Glutamatergic neuron (in vitro differentiated cells): ENCODE measurements at regions not wholly inside any gene's neighbourhood (a gene's known extent, or its start where the extent isn't known, plus 50 kb on each side); places are given as distances from the start of the nearest gene placed in this dataset.

Experiments used
- DNase-seq: peaks from one replicate; pipeline ENCODE4 v3.0.0; 2022
- H3K27ac Mint-ChIP-seq: one replicate; pipeline ENCODE4 v1.8.0; 2020; ENCODE audit warnings: mild to moderate bottlenecking, mixed read lengths, inconsistent platforms; ENCODE audit not compliant: unreplicated experiment
- H3K27me3 Mint-ChIP-seq: one replicate; pipeline ENCODE4 v1.8.0; 2020; ENCODE audit warnings: mild to moderate bottlenecking, moderate library complexity, mixed read lengths, inconsistent platforms; ENCODE audit not compliant: unreplicated experiment
- H3K36me3 Mint-ChIP-seq: one replicate; pipeline ENCODE4 v1.8.0; 2020; ENCODE audit warnings: mild to moderate bottlenecking, mixed read lengths, inconsistent platforms; ENCODE audit not compliant: unreplicated experiment
- H3K4me1 Mint-ChIP-seq: one replicate; pipeline ENCODE4 v1.8.0; 2020; ENCODE audit warnings: mild to moderate bottlenecking, low read depth, mixed read lengths, inconsistent platforms; ENCODE audit not compliant: unreplicated experiment
- H3K4me3 Mint-ChIP-seq: one replicate; pipeline ENCODE4 v1.8.0; 2020; ENCODE audit warnings: mild to moderate bottlenecking, mixed read lengths, inconsistent platforms; ENCODE audit not compliant: unreplicated experiment
- H3K9me3 Mint-ChIP-seq: one replicate; pipeline ENCODE4 v1.8.0; 2020; ENCODE audit warnings: mild to moderate bottlenecking, moderate library complexity, mixed read lengths, inconsistent platforms; ENCODE audit not compliant: unreplicated experiment
- TF ChIP-seq, protein P1 (sequence below): fragments of 200-600 bp; sonication (generic); IDR thresholded peaks from one replicate; pipeline ENCODE4 v1.5.0; 2021; ENCODE audit not compliant: partially characterized antibody, unreplicated experiment

DNA sequence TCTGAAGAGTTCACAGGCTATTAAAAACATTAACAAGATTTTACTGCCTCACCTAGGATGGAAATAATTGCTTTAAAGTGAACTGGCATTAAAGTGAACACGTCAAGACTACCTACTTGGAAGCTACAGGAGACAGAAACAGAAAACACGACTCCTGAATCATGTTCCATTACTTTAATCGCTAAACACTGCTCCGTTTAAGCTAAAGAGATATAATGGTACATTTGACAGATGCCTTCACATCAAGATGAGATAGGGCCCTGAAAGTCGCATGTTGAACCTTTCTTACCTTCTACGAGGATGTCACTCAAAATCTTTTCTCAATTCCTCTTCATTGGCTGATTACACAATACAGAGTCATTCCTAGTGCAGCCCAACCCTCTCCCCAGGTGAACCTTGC is 206.3 kb upstream of the GATB start:
- H3K36me3 Mint-ChIP-seq, result no peaks in the 10 kb centered on the region
- no peak overlapping the region for H3K27ac Mint-ChIP-seq
- no peak overlapping the region for H3K4me3 Mint-ChIP-seq
- TF ChIP-seq, protein P1, sequence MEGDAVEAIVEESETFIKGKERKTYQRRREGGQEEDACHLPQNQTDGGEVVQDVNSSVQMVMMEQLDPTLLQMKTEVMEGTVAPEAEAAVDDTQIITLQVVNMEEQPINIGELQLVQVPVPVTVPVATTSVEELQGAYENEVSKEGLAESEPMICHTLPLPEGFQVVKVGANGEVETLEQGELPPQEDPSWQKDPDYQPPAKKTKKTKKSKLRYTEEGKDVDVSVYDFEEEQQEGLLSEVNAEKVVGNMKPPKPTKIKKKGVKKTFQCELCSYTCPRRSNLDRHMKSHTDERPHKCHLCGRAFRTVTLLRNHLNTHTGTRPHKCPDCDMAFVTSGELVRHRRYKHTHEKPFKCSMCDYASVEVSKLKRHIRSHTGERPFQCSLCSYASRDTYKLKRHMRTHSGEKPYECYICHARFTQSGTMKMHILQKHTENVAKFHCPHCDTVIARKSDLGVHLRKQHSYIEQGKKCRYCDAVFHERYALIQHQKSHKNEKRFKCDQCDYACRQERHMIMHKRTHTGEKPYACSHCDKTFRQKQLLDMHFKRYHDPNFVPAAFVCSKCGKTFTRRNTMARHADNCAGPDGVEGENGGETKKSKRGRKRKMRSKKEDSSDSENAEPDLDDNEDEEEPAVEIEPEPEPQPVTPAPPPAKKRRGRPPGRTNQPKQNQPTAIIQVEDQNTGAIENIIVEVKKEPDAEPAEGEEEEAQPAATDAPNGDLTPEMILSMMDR, result no peak
- H3K9me3 Mint-ChIP-seq, result peaks cover 1% of the 10 kb centered on the region
- no peak for DNase-seq
- H3K27me3 Mint-ChIP-seq, result peaks cover 3% of the 10 kb centered on the region
- no peaks in the 10 kb centered on the region for H3K4me1 Mint-ChIP-seq

GRCh38 chr4:151962138-151962823 is 201.5 kb upstream of the GATB start:
- TF ChIP-seq, protein P1, result no peak
- no peak for DNase-seq
- H3K27me3 Mint-ChIP-seq, result peaks cover 2% of the 10 kb centered on the region
- H3K4me3 Mint-ChIP-seq, result no peak overlapping the region
- H3K9me3 Mint-ChIP-seq, result no peaks in the 10 kb centered on the region
- no peaks in the 10 kb centered on the region for H3K4me1 Mint-ChIP-seq
- H3K27ac Mint-ChIP-seq, result no peak overlapping the region
- no peaks in the 10 kb centered on the region for H3K36me3 Mint-ChIP-seq

DNA sequence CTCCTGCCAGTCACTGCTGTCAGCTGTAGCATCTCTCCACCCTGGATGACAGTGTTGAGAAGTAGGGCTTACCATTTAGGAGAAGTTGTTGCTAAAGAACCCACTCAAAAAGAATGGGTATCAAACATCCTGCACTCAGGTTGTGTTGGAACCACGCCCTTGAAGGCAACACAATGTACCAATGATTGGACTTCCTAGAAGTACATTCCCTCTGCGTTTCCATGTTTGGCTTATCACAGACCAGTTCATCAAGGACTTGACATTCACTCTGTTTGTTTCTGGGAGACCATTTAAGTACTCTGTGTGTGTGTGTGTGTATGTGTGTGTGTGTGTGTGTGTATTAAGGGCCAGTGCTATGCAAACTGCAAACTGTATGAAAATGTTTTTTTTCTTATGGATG is 200.6 kb upstream of the GATB start:
- no peak overlapping the region for H3K4me3 Mint-ChIP-seq

DNA sequence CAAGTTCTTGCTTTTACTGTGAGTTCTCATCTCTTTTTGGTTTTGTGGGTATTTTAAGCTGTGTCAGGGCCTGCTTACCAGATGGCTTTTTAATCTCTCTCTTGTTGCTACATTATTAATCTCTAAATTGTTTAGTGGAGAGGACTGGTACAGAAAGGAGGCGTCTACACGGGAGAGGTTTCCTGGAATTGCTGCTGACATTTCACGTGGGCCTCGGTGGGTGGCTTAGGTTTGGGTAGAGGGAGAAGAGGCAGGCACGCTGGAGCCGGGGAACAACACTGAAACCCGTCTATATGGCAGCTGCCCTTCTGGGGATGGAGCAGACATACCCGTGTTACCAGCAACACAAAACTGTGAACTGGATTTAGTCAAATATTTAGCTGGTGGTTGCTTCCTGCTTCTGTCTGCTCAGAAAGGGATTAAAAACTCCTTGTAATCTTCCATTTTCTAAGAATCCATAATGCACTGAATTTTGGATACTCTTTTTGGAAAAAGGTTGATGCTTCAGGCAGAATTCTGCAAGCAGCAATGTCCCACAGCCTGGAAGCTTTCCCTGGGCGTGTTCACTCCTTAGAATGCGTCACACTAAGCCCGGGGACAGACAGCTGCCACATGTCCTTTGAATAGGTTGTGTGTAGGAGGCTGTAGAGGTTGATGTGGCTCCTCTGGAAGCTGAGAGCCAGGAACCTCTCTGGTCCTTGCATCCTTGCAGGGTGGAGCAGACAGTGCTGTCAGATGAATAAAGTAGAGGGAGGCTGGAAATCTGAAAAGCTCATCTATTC is 199.8 kb upstream of the GATB start:
- Mint-ChIP-seq H3K4me1 (no peaks in the 10 kb centered on the region), H3K4me3 (no peak overlapping the region), H3K9me3 (no peaks in the 10 kb centered on the region), H3K36me3 (no peaks in the 10 kb centered on the region), H3K27ac (no peak overlapping the region), H3K27me3 (peaks cover 2% of the 10 kb centered on the region)
- DNase-seq, result no peak
- TF ChIP-seq, protein P1, result no peak

More for the DNA sequence above, 200.6 kb upstream of the GATB start:
- H3K9me3 Mint-ChIP-seq, result no peaks in the 10 kb centered on the region
- no peaks in the 10 kb centered on the region for H3K4me1 Mint-ChIP-seq
- no peak overlapping the region for H3K27ac Mint-ChIP-seq
- H3K36me3 Mint-ChIP-seq, result no peaks in the 10 kb centered on the region
- TF ChIP-seq, protein P1, result no peak
- no peak for DNase-seq
- H3K27me3 Mint-ChIP-seq, result peaks cover 2% of the 10 kb centered on the region

GRCh38 chr4:151957153-151957552 is 196.3 kb upstream of the GATB start:
- no peaks in the 10 kb centered on the region for H3K36me3 Mint-ChIP-seq
- H3K9me3 Mint-ChIP-seq, result no peaks in the 10 kb centered on the region
- no peak for DNase-seq
- no peak overlapping the region for H3K27ac Mint-ChIP-seq
- H3K4me1 Mint-ChIP-seq, result no peaks in the 10 kb centered on the region
- TF ChIP-seq, protein P1, result no peak
- peaks cover 2% of the 10 kb centered on the region for H3K27me3 Mint-ChIP-seq
- H3K4me3 Mint-ChIP-seq, result no peak overlapping the region
